ENCODE measurements at regions not wholly inside any gene's neighbourhood (a gene's known extent, or its start where the extent isn't known, plus 50 kb on each side); places are given as distances from the start of the nearest gene placed in this dataset.

- H3K9me3 Mint-ChIP-seq, result no peaks in the 10 kb centered on the region
- no peak for TF ChIP-seq CTCF (IDR thresholded peaks at IDR 0.05)
- no peak overlapping the region for H3K4me3 Mint-ChIP-seq
- peaks cover 10% of the 10 kb centered on the region for H3K27me3 Mint-ChIP-seq (ENCODE audit: insufficient read depth)
- H3K4me1 Mint-ChIP-seq (ENCODE audit: low read depth), result no peaks in the 10 kb centered on the region
- no peak for DNase-seq
- H3K36me3 Mint-ChIP-seq (ENCODE audit: low read depth), result no peaks in the 10 kb centered on the region
- H3K27ac Mint-ChIP-seq, result no peak overlapping the region
Observed at GRCh38 chr12:53854701-53855316, 83.8 kb upstream of the HOXC13 start.

- Mint-ChIP-seq H3K27me3 (ENCODE audit: insufficient read depth) (peaks cover 12% of the 10 kb centered on the region), H3K36me3 (ENCODE audit: low read depth) (no peaks in the 10 kb centered on the region), H3K4me1 (ENCODE audit: low read depth) (peaks cover 8% of the 10 kb centered on the region), H3K9me3 (no peaks in the 10 kb centered on the region), H3K27ac (no peak overlapping the region), H3K4me3 (no peak overlapping the region)
- DNase-seq, result no peak
- TF ChIP-seq CTCF (IDR thresholded peaks at IDR 0.05), result no peak
Observed at GRCh38 chr12:53856132-53856531, 82.5 kb upstream of the HOXC13 start.

GRCh38 chr12:53857666-53858065, 81.0 kb upstream of the HOXC13 start:
- Mint-ChIP-seq H3K9me3 (no peaks in the 10 kb centered on the region), H3K27me3 (ENCODE audit: insufficient read depth) (peaks cover 5% of the 10 kb centered on the region), H3K4me3 (no peak overlapping the region), H3K36me3 (ENCODE audit: low read depth) (no peaks in the 10 kb centered on the region), H3K27ac (no peak overlapping the region), H3K4me1 (ENCODE audit: low read depth) (peaks cover 8% of the 10 kb centered on the region)
- TF ChIP-seq CTCF (IDR thresholded peaks at IDR 0.05), result no peak
- no peak for DNase-seq

- H3K4me1 Mint-ChIP-seq (ENCODE audit: low read depth), result peaks cover 8% of the 10 kb centered on the region
Observed at GRCh38 chr12:53860426-53861345, 77.9 kb upstream of the HOXC13 start.

GRCh38 chr12:53862206-53862605, 76.4 kb upstream of the HOXC13 start:
- no peaks in the 10 kb centered on the region for H3K9me3 Mint-ChIP-seq
- peaks cover 8% of the 10 kb centered on the region for H3K4me1 Mint-ChIP-seq (ENCODE audit: low read depth)
- peaks cover 3% of the 10 kb centered on the region; the same call in 1 of the 2 replicates for H3K27me3 Mint-ChIP-seq (ENCODE audit: insufficient read depth)
- no peak overlapping the region for H3K27ac Mint-ChIP-seq
- TF ChIP-seq CTCF (IDR thresholded peaks at IDR 0.05), result no peak
- no peak for DNase-seq
- no peaks in the 10 kb centered on the region for H3K36me3 Mint-ChIP-seq (ENCODE audit: low read depth)
- H3K4me3 Mint-ChIP-seq, result no peak overlapping the region

More at GRCh38 chr12:53860426-53861345, 77.9 kb upstream of the HOXC13 start:
- Mint-ChIP-seq H3K36me3 (ENCODE audit: low read depth) (no peaks in the 10 kb centered on the region), H3K27me3 (ENCODE audit: insufficient read depth) (peaks cover 5% of the 10 kb centered on the region), H3K27ac (no peak overlapping the region), H3K4me3 (no peak overlapping the region), H3K9me3 (no peaks in the 10 kb centered on the region)
- DNase-seq, result no peak
- no peak for TF ChIP-seq CTCF (IDR thresholded peaks at IDR 0.05)

Data from HFFc6 (cell line).